LoVo (cell line): ENCODE measurements at regions not wholly inside any gene's neighbourhood (a gene's known extent, or its start where the extent isn't known, plus 50 kb on each side); places are given as distances from the start of the nearest gene placed in this dataset.
"Not testable (repeated sequence)": the region's sequence is repeated elsewhere in the genome, so short reads cannot be mapped to it uniquely, and the experiment has no call there.

Source experiments
- DNase-seq: peaks from one replicate; pipeline ENCODE4 v3.0.0-alpha.2; 2016; ENCODE audit warnings: low spot score

DNA sequence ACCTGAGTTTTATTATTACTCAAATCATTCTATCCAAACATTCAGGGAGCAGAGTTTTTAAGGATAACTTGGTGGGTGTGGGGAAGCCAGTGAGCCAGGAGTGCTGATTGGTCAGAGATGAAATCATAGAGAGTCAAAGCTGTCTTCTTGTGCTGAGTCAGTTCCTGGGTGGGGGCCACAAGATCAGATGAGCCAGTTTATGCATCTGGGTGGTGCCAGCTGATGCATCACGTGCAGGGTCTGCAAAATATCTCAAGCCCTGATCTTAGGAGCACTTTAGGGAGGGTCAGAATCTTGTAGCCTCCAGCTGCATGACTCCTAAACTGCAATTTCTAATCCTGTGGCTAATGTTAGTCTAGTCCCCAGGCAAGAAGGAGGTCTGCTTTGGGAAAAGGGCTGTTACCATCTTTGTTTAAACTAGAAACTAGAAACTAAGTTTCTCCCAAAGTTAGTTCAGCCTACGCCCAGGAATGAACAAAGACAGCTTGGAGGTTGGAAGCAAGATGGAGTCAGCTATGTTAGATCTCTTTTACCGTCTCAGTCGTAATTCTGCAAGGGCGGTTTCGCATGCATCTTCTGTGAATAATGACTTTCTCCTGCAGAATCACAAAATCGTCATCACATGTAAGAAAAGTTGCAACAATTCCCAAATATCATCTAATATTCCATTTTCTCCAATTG lies 97.5 kb downstream of the ZNF664 start:
- not testable (repeated sequence) for DNase-seq

DNA sequence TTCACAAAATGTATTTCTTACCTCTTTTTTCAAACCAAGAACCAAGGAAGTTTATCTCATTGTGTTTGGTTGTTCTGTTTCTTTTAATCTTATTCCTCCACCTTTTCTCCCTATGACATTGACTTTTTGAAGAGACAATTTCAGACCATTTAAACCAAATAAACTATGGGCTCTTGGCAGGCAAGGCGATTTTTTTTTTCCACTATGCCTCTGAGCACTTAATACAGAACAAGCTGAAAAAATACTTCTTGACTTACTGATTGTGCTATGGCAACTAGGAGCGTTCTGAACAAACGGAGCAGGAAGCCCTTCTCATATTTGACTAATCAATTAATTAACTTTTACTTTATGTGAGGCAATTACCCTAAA lies 98.0 kb downstream of the ZNF664 start:
- DNase-seq = no peak

DNA sequence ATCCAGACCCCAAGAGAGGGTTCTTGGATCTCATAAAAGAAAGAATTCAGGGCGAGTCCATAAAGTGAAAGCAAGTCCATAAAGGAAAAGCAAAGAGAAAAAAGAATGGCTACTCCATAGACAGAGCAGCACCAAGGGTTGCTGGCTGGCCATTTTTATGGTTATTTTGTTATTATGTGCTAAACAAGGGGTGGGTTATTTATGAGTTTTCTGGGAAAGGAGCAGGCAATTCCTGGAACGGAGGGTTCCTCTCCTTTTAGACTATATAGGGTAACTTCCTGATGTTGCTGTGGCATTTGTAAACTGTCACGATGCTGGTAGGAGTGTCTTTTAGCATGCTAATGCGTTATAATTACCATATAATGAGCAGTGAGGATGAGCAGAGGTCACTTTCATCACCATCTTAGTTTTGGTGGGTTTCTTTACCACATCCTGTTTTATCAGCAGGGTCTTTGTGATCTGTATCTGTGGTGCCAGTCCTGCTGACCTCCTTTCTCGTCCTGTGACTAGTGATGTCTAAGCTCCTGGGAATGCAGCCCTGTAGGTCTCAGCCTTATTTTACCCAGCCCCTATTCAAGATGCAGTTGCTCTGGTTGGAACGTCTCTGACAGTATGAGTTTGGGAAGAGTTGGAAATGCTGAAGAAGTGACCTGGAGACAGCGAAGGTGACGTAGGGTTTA lies 100.5 kb downstream of the ZNF664 start:
- DNase-seq = no peak

DNA sequence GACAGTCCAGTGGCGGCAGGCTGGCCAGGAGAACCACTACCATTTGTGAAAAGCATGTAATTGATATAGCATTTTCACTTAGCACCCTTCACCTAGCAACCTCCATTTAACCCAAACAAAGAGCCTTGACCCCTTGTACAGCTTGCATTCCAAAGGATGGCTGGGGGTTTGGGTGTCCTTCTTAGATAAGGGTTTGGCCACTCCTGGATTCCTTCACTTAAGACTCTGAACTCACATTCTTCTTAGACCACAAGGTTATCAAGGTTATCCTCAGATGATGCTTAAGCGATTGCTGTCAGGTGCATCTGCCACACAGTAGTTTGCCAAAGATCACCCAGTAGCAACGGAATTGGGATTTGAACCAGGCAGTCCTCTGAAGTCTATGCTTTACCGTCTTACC lies 102.8 kb downstream of the ZNF664 start:
- DNase-seq = peak; percentile 6

DNA sequence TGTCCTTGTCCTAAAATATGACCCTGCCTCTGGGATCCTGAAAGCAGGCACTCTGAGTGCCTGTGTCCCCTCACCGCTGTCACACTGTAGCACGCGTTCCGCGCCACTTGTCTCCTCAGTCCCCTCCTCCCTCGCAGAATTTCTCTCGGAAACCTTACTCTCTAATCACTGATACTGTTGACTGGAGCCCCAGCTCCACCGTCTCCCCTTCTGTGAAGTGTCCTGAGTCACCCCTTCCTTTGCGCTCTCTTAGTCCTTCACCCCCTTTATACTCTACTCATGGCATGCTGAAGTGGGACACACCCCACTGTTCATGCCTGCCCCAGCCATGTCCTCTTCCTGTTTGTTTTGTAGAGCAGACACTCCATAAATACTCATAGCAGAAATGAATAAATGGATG lies 104.7 kb downstream of the ZNF664 start:
- DNase-seq = no peak

DNA sequence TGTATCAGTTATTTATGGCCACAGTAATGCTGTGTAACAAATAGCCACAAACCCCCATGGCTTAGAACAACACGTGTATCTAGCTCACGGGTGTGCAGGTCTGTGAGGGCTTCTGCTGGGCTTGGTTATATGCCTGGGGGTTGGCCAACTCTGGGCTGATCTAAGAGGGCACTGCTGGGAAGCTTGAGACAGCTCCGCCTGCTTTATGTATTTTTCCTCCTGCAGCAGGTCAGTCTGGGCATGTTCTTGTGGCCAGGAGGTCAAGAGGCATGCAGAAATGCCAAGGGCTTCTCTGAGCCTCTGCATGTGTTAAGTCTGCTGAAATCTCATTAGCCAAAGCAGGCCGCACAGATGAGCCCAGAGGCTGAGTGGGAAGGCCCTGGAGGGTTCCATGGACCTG lies 105.8 kb downstream of the ZNF664 start:
- no peak for DNase-seq

DNA sequence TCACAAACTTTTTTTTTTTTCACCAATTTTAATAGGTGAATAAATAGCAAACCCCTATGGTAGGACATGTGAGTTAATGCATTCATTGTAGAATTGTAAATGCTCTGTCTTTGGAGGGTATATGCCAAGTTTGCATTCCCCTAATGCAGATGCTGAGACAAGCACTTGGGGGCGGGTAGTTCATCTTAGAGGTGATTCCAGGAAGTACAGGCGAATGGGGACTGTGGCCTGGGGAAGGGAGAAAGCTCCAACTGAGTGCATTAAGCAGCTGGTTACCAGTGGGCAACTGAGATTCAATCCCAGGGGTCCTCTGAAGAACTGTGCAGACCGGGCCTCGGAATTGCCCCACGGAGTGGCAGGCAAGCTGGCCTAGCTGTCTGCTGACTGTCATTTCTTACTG lies 107.6 kb downstream of the ZNF664 start:
- no peak for DNase-seq

DNA sequence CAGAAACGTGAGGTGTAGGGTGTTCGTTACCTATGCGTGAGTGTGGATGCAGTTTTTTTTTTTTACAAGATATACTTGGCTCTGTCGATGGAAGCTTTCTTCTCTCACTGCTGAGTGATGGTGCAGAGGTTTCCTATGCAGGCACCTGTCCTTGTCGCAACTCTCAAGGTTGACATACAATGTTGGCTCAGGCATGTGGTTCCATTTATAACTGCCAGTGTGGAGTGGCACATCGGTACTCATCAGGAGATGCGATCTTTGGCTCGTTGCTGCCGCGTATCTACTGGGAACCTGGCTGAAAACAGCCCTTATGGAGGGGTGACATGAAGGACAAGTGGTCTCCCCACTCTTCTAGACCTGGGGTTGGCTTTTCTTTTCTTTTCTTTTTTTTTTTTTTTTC lies 109.0 kb downstream of the ZNF664 start:
- no peak for DNase-seq

DNA sequence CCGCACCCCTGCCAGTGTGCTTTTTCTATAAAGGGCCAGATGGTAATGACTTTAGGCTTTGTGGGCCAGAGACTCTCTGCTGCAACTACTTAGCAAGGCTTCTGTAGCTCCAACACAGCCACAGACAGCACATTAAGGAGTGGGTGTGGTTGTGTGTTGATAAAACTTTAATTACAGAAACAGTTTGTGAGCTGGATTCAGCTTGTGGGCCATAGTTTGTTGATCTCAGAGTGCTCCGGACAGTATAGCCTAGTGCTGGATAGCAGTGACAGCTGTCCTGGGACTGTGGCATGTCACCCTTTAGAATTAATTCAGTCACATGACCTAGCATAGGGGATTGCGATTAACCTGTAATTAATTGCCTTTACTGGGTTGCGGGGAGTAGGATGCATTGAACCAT lies 109.7 kb downstream of the ZNF664 start:
- no peak for DNase-seq

DNA sequence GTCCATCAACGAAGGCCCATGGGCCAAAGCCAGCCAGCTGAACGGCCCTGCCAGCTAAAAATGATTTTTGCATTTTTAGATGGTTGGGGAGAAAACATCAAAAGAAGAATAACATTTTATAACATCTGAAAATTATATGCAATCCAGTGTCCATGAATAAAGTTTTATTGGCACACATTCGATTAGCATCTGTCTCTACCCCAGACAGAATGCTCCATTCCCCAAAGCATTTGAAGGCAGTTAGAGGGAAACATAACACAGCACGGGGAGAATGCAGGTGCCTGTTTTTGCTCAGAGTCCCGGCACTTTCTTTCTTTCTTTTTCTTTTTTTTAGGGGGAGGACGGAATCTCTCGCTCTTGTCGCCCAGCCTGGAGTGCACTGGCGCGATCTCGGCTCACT lies 110.7 kb downstream of the ZNF664 start:
- DNase-seq = no peak

DNA sequence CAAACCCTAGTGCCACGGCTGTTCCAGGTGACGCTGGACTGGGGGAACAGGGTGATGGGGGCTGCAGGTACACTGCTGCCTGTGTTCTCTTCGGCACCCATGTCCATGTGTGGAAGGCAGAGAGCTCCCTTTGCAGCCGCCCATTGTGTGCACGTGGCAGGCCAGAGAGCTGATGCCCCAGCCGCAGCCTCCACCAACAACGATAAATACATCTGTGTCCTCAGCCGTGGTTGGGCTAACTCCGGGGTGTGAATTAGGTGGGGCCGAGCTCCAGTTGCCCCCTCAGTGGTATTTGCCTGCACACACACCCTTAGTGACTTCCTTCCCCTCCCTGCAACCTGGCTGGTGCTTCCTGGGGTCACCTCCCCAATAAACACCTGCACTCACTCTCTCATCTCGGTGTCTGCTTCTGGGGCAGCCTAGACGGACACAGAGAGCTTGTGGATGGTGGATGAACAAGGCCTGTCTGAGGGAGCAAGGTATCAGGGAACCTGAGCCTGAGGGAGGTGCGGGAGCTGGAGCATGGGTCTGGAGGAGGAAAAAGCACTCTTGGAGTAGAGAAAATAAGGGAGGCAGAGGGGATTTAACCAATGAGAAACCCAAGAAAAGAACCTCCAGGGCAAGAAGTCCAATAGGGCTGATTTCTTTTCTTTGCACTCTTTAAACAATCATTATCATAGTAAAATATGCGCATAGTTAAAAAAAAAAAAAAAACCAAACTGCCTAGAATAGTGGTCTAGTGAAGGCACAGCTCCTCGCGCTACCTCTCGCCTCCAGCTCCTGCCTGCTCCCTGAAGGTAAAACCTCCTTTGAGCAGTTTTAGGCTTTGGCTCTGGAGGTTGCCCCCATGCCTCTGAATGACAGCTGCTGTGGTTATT lies 112.6 kb downstream of the ZNF664 start:
- no peak for DNase-seq

DNA sequence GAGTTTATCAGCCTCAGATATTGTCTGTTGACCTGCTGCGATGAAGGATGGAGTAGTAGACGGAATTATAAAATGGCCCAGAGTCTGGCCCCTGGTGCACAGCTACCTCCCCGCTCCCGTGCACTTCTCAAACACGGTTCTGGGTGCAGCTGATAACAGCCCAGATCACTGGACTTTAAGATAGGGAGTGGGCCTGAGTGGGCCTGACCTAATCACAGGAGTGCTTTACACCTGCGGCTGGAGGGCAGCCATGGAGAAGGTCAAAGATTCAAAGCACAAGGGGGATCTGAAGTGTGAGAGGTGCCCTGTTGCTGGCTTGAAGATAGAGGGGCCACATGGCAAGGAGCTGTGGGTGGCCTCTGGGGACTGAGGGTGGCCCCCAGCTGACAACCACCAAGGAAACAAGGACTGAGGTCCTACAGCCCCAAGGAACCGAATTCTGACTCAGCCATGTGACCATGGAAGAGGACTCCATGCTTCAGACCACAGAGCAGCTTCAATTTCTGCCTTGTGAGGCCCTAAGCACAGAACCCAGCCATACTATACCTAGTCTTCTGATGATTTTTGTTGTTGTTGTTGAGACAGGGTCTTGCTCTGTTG lies 113.4 kb downstream of the ZNF664 start:
- no peak for DNase-seq

DNA sequence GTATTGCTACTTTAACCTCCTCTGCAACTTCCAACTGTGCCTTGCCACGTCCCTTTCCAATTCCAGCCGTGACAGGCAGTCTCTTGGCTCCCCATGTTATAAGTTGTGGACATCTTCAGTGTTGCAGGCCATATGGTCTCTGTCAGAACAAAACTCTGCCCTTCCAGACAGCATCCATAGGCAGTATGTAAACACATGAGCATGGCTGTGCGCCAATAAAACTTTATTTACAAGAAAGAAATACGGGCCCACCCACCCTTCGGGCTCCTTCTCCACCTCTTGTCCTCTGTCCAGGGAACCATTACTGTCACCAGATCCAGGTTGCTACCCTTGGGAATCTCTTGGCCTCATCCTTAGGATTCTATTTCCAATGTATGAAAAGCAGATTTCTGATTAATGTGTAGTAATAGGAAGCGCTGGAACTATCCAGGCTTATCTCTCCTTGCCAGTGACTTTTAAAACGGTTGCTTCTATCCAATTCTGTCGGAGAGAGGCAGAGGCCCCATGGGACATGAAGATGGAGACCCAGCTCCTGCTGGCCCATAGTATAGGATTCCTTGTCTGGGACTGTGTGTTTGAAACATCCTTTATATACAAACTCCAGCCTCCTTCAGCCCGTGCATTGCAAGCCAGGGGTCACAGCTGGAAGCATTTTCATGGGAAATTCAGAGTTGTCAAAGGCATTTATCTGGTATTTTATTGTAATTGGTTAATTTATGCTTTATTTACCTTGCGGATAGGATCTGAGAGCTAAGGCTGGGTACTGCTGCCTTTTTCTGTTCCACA lies 114.4 kb downstream of the ZNF664 start:
- no peak for DNase-seq

DNA sequence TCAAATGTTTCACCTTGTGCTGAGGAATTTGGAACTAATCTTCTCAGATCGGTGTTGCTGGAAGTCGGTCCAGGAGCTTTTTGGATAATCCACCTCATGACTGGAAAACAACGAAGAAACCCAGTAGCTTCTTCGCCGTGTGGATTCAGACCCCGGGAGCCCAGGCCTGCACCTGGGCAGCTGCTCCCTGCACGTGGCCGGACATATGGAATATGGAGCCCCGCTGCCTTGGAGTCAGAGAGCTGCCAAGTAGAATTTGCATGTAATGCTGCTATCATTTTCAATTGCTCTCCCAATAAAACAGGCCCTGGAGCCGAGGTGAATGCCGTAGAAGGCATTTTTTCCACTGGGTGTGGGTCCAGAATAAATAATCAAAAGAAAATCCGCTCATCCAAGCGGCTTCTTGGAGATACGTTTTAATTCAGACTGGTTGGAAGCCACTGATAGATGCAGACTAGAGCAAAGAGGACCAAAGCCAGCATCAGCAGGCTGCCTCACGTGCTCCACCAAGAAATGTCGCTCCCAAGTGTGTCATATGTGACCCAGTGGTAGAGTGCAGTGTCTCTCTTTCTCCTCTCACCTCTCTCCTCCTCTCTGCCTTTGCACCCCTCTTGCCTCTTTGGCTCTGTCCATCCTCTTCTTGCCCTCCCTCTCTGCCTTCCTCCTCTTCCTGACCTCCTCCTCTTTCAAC lies 115.3 kb downstream of the ZNF664 start:
- no peak for DNase-seq

DNA sequence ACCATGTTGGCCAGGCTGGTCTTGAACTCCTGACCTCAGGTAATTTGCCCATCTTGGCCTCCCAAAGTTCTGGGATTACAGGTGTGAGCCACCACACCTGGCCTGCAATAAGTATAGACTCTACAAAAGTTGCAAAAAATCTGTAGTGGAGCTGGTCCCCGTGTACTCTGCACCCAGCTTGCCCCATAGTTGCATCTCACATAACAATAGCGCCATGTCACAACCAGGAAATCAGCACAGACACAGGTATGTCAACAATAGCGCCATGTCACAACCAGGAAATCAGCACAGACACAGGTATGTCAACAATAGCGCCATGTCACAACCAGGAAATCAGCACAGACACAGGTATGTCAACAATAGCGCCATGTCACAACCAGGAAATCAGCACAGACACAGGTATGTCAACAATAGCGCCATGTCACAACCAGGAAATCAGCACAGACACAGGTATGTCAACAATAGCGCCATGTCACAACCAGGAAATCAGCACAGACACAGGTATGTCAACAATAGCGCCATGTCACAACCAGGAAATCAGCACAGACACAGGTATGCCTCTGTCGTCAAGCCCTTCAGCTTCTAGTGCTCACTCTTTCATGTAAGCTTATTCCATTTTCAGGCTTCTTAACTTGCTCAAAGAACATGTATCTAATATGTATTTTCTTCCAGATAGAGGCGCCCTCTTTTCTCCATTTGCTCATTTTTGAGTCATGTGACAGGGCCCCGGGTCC lies 116.3 kb downstream of the ZNF664 start:
- not testable (repeated sequence) for DNase-seq

DNA sequence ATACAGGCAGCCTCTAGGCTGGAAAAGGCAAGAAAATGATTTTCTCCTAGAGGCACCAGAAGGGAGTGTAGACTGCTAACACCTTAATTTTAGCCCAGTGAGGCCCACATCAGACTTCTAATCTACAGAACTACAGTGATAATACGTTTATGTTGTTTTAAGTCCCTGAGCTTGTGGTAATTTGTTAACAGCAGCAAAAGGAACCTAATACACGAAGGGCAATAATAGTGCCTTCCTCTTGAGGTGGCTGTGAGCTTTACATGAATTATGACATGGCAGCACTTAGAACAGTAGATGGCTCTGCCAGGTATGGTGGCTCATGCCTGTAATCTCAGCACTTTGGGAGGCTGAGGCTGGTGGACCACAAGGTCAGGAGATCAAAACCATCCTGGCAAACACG lies 118.8 kb downstream of the ZNF664 start:
- DNase-seq = no peak

DNA sequence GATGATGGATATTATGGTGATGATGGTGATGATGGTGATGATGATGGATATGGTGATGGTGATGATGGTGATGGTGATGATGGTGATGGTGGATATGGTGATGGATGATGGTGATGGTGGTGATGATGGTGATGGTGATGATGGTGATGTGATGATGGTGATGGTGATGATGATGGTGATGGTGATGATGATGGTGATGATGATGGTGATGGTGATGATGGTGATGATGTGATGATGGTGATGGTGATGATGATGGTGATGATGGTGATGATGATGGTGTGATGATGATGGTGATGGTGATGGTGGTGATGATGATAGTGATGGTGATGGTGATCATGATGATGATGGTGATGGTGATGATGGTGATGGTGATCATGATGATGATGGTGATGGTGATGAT lies 119.5 kb downstream of the ZNF664 start:
- not testable (repeated sequence) for DNase-seq

DNA sequence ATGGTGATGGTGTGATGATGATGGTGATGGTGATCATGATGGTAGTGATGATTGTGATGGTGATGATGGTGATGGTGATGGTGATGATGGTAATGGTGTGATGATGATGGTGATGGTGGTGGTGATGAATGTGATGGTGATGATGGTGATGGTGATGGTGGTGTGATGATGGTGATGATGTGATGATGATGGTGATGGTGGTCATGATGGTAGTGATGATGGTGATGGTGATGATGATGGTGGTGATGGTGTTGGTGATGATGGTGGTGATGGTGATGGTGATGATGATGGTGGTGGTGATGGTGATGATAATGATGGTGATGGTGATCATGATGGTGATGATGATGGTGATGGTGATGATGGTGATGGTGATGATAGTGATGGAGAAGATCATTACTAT lies 120.3 kb downstream of the ZNF664 start:
- DNase-seq = no peak

DNA sequence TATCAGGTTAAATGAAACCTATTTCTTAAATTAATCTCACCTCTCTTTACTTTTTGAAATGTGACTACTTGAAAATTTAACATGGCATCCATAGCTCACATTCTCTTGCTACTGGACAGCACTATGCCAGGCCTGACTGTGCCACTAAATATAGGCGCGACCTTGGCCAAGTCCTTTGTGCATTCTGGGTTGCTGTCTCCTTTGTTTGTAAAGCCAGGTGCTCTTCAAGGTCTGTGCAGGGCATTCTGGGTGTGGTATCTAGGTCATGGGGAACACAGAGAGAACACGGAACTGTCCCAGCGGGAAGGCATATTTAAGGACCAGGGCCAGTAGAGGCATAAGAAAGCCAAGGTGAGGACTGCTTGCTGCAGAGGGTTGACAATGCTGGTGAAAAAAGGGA lies 121.2 kb downstream of the ZNF664 start:
- no peak for DNase-seq

DNA sequence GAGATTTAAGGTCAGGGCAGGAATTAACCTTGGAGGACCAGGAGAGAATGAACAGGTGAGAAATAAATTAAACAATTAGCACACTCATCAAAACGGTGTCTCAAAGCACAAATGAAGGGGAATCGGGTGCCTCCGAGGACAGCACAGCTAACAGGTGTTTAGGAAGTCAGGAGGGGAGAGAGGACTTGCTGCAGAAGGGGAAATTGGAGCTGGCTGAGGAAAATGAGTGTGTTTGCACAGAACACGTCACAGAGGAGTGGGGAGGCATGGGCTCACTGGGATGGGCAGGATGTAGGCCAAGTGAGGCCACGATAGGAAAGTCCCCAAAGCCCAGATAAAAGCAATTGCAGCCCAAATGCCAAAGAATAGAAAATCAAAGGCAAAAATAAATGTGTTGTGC lies 121.7 kb downstream of the ZNF664 start:
- DNase-seq = no peak

DNA sequence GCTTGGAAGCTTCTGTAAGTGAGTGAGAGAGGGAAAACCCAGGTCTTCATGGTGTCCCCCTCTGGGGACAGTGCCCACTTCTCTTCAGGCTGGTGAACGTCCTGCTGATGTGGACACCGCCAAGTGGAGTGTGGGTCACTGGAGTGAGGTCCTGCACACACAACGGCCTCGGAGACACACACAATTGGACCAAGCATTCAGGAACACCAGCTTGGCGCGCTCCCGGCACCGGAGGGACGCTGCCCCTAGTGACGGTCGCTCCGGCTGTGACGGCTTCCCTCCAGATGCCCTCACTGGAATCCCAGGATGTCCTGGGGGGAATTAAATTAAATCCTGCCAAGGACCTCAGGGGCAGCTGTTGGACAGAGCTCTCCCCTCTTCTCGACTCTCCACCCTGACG lies 123.1 kb downstream of the ZNF664 start:
- no peak for DNase-seq
